ENCODE measurements at regions not wholly inside any gene's neighbourhood (a gene's known extent, or its start where the extent isn't known, plus 50 kb on each side); places are given as distances from the start of the nearest gene placed in this dataset.

DNA sequence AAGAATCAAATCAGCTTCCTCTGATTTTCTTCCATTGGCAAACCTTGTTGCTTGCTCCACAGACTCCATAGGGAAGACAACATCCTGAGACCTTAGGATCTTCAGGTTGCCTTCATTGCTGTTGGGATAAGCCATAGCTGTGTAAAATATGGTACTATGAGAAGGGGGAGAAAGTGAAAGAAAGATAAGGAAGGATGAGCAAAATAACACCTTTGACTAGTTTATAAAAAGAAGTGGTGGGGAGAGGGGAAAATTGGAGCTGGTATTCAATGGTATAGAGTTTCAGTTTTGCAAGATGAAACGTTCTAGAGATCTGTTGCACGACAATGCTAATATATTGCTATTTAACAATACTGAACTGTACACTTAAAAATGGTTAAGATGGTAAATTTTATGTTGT is 180.4 kb upstream of the PHYHIPL start:
- no peak for DNase-seq (ENCODE audit: extremely low spot score)
- TF ChIP-seq L3MBTL2 (conservative IDR thresholded peaks at IDR 0.05) (no peak), NFRKB (IDR thresholded peaks at IDR 0.05) (no peak), SUZ12 (IDR thresholded peaks at IDR 0.05) (no peak), CTBP1 (IDR thresholded peaks at IDR 0.05; ENCODE audit: borderline replicate concordance) (no peak), FOXK2 (IDR thresholded peaks at IDR 0.05) (no peak), LEF1 (IDR thresholded peaks at IDR 0.05; ENCODE audit: borderline replicate concordance) (no peak), FOXA1 (IDR thresholded peaks at IDR 0.05) (no peak), ARNT (IDR thresholded peaks at IDR 0.05) (no peak), FOXM1 (IDR thresholded peaks at IDR 0.05; ENCODE audit: borderline replicate concordance) (no peak), SP1 (IDR thresholded peaks at IDR 0.05) (no peak), HDGF (IDR thresholded peaks at IDR 0.05; ENCODE audit: borderline replicate concordance) (no peak)
- POLR2A ChIA-PET = no interaction called here
- CTCF ChIA-PET = interaction anchor here (0.7 kb wide), 1 partner anchor 8 kb away, joined by 3 read pairs; no protein-coding TSS in a partner anchor

DNA sequence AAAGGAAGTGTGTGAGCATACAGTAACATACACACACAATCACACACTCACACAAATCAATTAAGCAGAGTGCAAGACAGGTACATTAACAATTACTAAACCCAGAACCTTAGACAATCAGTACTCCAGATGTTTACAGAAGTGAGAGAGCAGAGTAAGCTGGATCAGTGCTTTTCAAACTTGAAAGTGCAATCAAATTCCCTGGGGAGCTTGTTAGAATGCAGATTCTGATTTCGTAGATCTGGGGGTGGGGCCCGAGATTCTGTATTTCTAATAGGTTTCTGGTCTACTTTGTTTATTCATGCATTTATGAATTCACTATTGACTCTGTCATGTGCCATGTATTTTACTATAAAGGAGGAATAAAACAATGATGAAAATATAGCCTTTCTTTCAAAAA is 179.6 kb upstream of the PHYHIPL start:
- CTCF ChIA-PET = no interaction called here
- no peak for DNase-seq (ENCODE audit: extremely low spot score)
- POLR2A ChIA-PET = no interaction called here
- TF ChIP-seq FOXM1 (IDR thresholded peaks at IDR 0.05; ENCODE audit: borderline replicate concordance) = no peak
- no peak for TF ChIP-seq L3MBTL2 (conservative IDR thresholded peaks at IDR 0.05)
- no peak for TF ChIP-seq TARDBP (IDR thresholded peaks at IDR 0.05)
- no peak for TF ChIP-seq FOXA1 (IDR thresholded peaks at IDR 0.05)
- TF ChIP-seq CTBP1 (IDR thresholded peaks at IDR 0.05; ENCODE audit: borderline replicate concordance) = no peak
- no peak for TF ChIP-seq LEF1 (IDR thresholded peaks at IDR 0.05; ENCODE audit: borderline replicate concordance)
- no peak for TF ChIP-seq PKNOX1 (IDR thresholded peaks at IDR 0.05)
- no peak for TF ChIP-seq ZNF384 (IDR thresholded peaks at IDR 0.05)
- TF ChIP-seq FOXK2 (IDR thresholded peaks at IDR 0.05) = no peak
- TF ChIP-seq NFRKB (IDR thresholded peaks at IDR 0.05) = no peak
- TF ChIP-seq HDGF (IDR thresholded peaks at IDR 0.05; ENCODE audit: borderline replicate concordance) = no peak
- no peak for TF ChIP-seq SUZ12 (IDR thresholded peaks at IDR 0.05)
- TF ChIP-seq ARNT (IDR thresholded peaks at IDR 0.05) = no peak
- no peak for TF ChIP-seq SP1 (IDR thresholded peaks at IDR 0.05)

- CTCF ChIA-PET = no interaction called here
- POLR2A ChIA-PET = no interaction called here
- no peak for DNase-seq (ENCODE audit: extremely low spot score)
- no peak for TF ChIP-seq FOXA1 (IDR thresholded peaks at IDR 0.05)
- TF ChIP-seq ZNF384 (IDR thresholded peaks at IDR 0.05) = no peak
- no peak for TF ChIP-seq HDGF (IDR thresholded peaks at IDR 0.05; ENCODE audit: borderline replicate concordance)
- no peak for TF ChIP-seq FOXK2 (IDR thresholded peaks at IDR 0.05)
- no peak for TF ChIP-seq FOXM1 (IDR thresholded peaks at IDR 0.05; ENCODE audit: borderline replicate concordance)
- no peak for TF ChIP-seq L3MBTL2 (conservative IDR thresholded peaks at IDR 0.05)
- no peak for TF ChIP-seq TARDBP (IDR thresholded peaks at IDR 0.05)
- TF ChIP-seq LEF1 (IDR thresholded peaks at IDR 0.05; ENCODE audit: borderline replicate concordance) = no peak
- TF ChIP-seq ARNT (IDR thresholded peaks at IDR 0.05) = no peak
- no peak for TF ChIP-seq SP1 (IDR thresholded peaks at IDR 0.05)
- TF ChIP-seq NFRKB (IDR thresholded peaks at IDR 0.05) = no peak
- TF ChIP-seq SUZ12 (IDR thresholded peaks at IDR 0.05) = no peak
- no peak for TF ChIP-seq BHLHE40 (IDR thresholded peaks at IDR 0.05; ENCODE audit: borderline replicate concordance)
- TF ChIP-seq PKNOX1 (IDR thresholded peaks at IDR 0.05) = no peak
- no peak for TF ChIP-seq ELF4 (IDR thresholded peaks at IDR 0.05)
- no peak for TF ChIP-seq CTBP1 (IDR thresholded peaks at IDR 0.05; ENCODE audit: borderline replicate concordance)
Observed at GRCh38 chr10:58998924-58999713, 177.3 kb upstream of the PHYHIPL start.

GRCh38 chr10:59000162-59000825 is 176.1 kb upstream of the PHYHIPL start:
- TF ChIP-seq BHLHE40 (IDR thresholded peaks at IDR 0.05; ENCODE audit: borderline replicate concordance) = no peak
- TF ChIP-seq L3MBTL2 (conservative IDR thresholded peaks at IDR 0.05) = no peak
- no peak for TF ChIP-seq ELF4 (IDR thresholded peaks at IDR 0.05)
- no peak for TF ChIP-seq CTBP1 (IDR thresholded peaks at IDR 0.05; ENCODE audit: borderline replicate concordance)
- TF ChIP-seq LEF1 (IDR thresholded peaks at IDR 0.05; ENCODE audit: borderline replicate concordance) = no peak
- TF ChIP-seq NFRKB (IDR thresholded peaks at IDR 0.05) = no peak
- TF ChIP-seq FOXK2 (IDR thresholded peaks at IDR 0.05) = no peak
- no peak for TF ChIP-seq ZNF384 (IDR thresholded peaks at IDR 0.05)
- TF ChIP-seq FOXA1 (IDR thresholded peaks at IDR 0.05) = no peak
- no peak for TF ChIP-seq ARNT (IDR thresholded peaks at IDR 0.05)
- TF ChIP-seq SUZ12 (IDR thresholded peaks at IDR 0.05) = no peak
- TF ChIP-seq TARDBP (IDR thresholded peaks at IDR 0.05) = no peak
- no peak for DNase-seq (ENCODE audit: extremely low spot score)
- CTCF ChIA-PET = no interaction called here
- POLR2A ChIA-PET = no interaction called here

- ChIA-PET POLR2A (no interaction called here), CTCF (interaction anchor here (0.7 kb wide), 1 partner anchor 311 kb away, joined by 3 read pairs; no protein-coding TSS in a partner anchor)
- no peak for DNase-seq (ENCODE audit: extremely low spot score)
- TF ChIP-seq BHLHE40 (IDR thresholded peaks at IDR 0.05; ENCODE audit: borderline replicate concordance) (no peak), SUZ12 (IDR thresholded peaks at IDR 0.05) (no peak), FOXM1 (IDR thresholded peaks at IDR 0.05; ENCODE audit: borderline replicate concordance) (no peak), NFRKB (IDR thresholded peaks at IDR 0.05) (no peak), LEF1 (IDR thresholded peaks at IDR 0.05; ENCODE audit: borderline replicate concordance) (no peak), HDGF (IDR thresholded peaks at IDR 0.05; ENCODE audit: borderline replicate concordance) (no peak), ZNF384 (IDR thresholded peaks at IDR 0.05) (no peak)
Observed at GRCh38 chr10:59002011-59002410, 174.4 kb upstream of the PHYHIPL start.

- DNase-seq (ENCODE audit: extremely low spot score) = no peak
- TF ChIP-seq BHLHE40 (IDR thresholded peaks at IDR 0.05; ENCODE audit: borderline replicate concordance) (no peak), ELF4 (IDR thresholded peaks at IDR 0.05) (no peak), FOXK2 (IDR thresholded peaks at IDR 0.05) (no peak), CTBP1 (IDR thresholded peaks at IDR 0.05; ENCODE audit: borderline replicate concordance) (no peak), LEF1 (IDR thresholded peaks at IDR 0.05; ENCODE audit: borderline replicate concordance) (no peak), HDGF (IDR thresholded peaks at IDR 0.05; ENCODE audit: borderline replicate concordance) (no peak), FOXA1 (IDR thresholded peaks at IDR 0.05) (no peak), FOXM1 (IDR thresholded peaks at IDR 0.05; ENCODE audit: borderline replicate concordance) (no peak), SP1 (IDR thresholded peaks at IDR 0.05) (no peak)
- ChIA-PET POLR2A (no interaction called here), CTCF (no interaction called here)
Observed at GRCh38 chr10:59003203-59003602, 173.2 kb upstream of the PHYHIPL start.
